Mucosa of descending colon (tissue), 3 donors: ENCODE measurements at regions not wholly inside any gene's neighbourhood (a gene's known extent, or its start where the extent isn't known, plus 50 kb on each side); places are given as distances from the start of the nearest gene placed in this dataset.

ENCODE experiments used
- ATAC-seq: fragments of 200-7000 bp; cut with Tn5 transposase; one replicate; pipeline ENCODE4 v1.9.1; 2020; ENCODE audit warnings: mild to moderate bottlenecking, moderate library complexity
- DNase-seq, 3 donors: peaks; one replicate each; pipeline ENCODE4 v3.0.0-alpha.2; 2020
- H3K36me3 ChIP-seq: fragments of 200-600 bp; one replicate; pipeline ENCODE4 v1.8.0; 2021; ENCODE audit warnings: low read depth, mild to moderate bottlenecking
- H3K4me1 ChIP-seq: fragments of 200-600 bp; one replicate; pipeline ENCODE4 v1.8.0; 2021; ENCODE audit warnings: low read depth, mild to moderate bottlenecking
- H3K4me3 ChIP-seq: fragments of 200-600 bp; one replicate; pipeline ENCODE4 v1.8.0; 2021; ENCODE audit warnings: mild to moderate bottlenecking
- H3K9me3 ChIP-seq: fragments of 200-600 bp; one replicate; pipeline ENCODE4 v1.8.0; 2021; ENCODE audit warnings: mild to moderate bottlenecking
- intact Hi-C, 2 donors: fragments of 100-400 bp; cut with DNase I in 1 of 2; cut with micrococcal nuclease in 1 of 2; formaldehyde crosslinking; loops; one replicate each; pipeline versions ENCODE4 v1.11.0 to v1.11.1; 2022; cut with DNase I, micrococcal nuclease
- TF ChIP-seq, protein P1 (sequence below): fragments of 200-600 bp; IDR thresholded peaks from one replicate; pipeline ENCODE4 v1.8.0; 2022; ENCODE audit warnings: antibody characterized with exemption, mild to moderate bottlenecking
- donor health status: DM: no; HTN: no; CAD: no; lungs with moderate emphysema.
- donor health status: DM: no; HTN: no; CAD: no.
- donor health status: DM: no; HTN: yes; CAD: no.

DNA sequence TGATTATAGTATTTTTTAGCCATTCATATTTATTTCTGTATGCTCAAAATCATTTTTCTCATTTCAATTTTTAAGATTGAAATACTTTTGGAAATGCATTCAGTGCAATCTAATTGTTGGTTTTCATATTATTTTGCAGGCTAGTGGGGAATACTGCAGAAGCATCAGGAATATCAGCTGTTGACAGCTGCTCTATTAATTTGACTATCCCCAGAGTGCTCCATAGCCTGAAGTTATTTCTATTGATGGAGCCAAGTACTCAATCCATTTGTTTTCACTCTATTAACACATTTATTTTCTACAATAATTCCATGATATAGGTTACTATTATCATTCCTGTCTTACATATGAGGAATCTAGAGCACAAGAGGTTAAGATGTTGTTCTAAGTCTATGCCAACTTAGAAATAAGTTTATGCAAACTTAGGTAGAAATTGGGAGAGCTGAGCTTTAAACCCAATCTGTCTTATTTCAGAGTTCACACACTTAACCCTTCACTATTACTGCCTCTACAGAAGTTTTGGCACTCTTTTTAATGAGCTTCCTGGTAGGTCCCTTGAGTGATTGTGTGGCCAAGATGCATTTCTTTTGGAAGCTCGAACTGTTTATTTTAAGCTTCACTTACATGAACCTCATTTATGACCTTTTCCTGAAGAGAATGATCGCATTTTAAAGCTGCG, 65.6 kb upstream of the PCDH18 start:
- intact Hi-C loops = no loop called here

DNA sequence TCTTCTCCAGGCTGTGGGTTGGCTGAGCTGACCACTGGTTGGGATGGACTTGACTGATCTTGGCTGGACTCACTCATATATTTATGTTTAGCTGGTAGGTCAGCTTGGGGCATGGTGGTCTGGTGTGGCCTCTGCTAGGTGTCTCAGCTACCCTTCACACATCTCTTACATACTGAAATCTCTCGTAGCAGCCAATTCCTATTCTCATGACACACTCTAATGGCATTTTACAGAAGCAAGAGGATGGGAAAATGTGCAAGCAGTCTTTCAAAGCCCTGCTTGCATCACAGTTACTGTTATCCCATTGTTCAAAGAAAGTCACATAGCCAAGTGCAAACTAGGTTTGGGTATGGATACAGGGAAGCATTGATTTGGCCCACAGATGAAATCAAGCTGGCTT, 55.5 kb upstream of the PCDH18 start:
- ATAC-seq = no peak
- H3K4me3 ChIP-seq = no peak overlapping the region
- H3K9me3 ChIP-seq = no peaks in the 10 kb centered on the region
- no peaks in the 10 kb centered on the region for H3K36me3 ChIP-seq
- intact Hi-C loops = no loop called here
- no peak for DNase-seq
- H3K4me1 ChIP-seq = no peaks in the 10 kb centered on the region
- TF ChIP-seq, protein P1, sequence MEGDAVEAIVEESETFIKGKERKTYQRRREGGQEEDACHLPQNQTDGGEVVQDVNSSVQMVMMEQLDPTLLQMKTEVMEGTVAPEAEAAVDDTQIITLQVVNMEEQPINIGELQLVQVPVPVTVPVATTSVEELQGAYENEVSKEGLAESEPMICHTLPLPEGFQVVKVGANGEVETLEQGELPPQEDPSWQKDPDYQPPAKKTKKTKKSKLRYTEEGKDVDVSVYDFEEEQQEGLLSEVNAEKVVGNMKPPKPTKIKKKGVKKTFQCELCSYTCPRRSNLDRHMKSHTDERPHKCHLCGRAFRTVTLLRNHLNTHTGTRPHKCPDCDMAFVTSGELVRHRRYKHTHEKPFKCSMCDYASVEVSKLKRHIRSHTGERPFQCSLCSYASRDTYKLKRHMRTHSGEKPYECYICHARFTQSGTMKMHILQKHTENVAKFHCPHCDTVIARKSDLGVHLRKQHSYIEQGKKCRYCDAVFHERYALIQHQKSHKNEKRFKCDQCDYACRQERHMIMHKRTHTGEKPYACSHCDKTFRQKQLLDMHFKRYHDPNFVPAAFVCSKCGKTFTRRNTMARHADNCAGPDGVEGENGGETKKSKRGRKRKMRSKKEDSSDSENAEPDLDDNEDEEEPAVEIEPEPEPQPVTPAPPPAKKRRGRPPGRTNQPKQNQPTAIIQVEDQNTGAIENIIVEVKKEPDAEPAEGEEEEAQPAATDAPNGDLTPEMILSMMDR = no peak

More for the DNA sequence above, 65.6 kb upstream of the PCDH18 start:
- TF ChIP-seq, protein P1 = no peak
- DNase-seq (no peak), ATAC-seq (no peak)
- no peak overlapping the region for H3K4me3 ChIP-seq
- H3K36me3 ChIP-seq = no peaks in the 10 kb centered on the region
- no peaks in the 10 kb centered on the region for H3K9me3 ChIP-seq
- no peaks in the 10 kb centered on the region for H3K4me1 ChIP-seq

DNA sequence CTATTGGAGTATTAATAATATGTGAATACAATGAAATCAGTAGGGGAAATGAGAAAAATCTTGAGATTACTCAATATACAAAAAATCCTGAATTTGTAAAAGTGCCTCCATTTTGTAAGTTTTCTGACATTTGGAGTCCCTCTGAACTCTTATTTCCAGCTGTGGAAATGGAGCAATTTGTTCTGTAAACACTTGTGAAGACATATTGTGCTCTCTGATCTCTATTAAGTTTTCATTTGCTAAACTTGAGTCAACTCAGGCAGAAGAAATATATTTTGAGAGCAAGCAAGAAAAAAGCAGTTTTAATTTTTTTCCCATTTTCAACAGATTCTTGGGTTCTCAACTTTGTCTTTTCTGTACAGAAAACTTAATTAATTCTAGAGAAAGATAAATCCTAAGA, 51.4 kb upstream of the PCDH18 start:
- TF ChIP-seq, protein P1 = no peak
- no peaks in the 10 kb centered on the region for H3K4me1 ChIP-seq
- intact Hi-C loops = no loop called here
- H3K4me3 ChIP-seq = no peak overlapping the region
- ATAC-seq (no peak), DNase-seq (no peak)
- H3K9me3 ChIP-seq = no peaks in the 10 kb centered on the region
- no peaks in the 10 kb centered on the region for H3K36me3 ChIP-seq
